NCI-H1092 treated with DMSO at 0.1 percent for 48 hours (cell line): ENCODE measurements at regions not wholly inside any gene's neighbourhood (a gene's known extent, or its start where the extent isn't known, plus 50 kb on each side); places are given as distances from the start of the nearest gene placed in this dataset.

ENCODE experiments used
- DNase-seq: peaks from one replicate; lab custom pipeline; 2025; lab: John Stamatoyannopoulos, UW

DNA sequence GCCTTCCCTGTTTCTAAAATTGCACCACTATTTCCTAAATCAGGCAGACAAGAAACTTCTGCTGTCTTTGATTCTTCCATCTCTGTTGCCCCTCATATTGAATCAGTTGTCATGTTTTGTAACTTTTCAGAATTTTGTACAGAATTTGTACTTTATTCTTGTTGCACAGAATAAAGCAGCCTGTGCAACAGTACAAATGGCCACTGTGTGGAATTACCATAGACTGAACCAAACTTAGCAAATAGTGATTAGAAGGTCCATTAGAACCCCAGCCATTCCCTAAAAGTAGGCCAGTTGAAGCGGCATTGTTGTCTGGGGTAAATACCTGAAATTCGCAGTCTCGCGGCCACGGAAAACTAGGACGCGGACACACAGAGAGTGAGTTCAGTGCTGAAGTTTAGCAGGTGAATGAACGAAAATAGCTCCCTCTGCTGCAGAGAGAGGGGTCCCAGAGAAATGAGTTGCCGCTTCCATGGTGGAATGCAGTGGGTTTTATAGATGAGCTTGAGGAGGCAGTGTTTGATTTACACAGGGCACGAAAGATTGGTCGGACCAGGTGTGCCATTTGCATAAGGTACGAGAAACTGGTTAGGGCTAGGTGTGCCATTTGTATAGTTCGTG lies 71.8 kb downstream of the C4orf33 start:
- DNase-seq: no peak

DNA sequence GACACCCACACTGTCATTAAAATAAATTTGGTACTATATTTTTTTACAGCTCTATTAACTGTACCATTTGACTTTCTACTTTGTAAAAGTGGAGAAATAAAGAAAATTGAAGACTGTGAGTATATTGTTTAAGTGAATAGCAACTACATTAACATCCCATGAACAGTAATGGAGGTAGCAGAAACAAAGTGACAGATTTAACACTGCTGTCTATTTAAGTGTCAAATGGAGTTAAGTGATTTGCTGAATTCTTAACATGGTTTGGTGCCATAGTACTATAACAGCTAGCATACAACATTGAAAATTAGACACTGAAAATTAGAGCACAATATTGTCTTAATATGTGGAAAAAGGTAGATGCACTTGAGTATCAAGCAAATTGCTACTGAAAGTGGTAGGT lies 76.2 kb downstream of the C4orf33 start:
- DNase-seq: no peak

DNA sequence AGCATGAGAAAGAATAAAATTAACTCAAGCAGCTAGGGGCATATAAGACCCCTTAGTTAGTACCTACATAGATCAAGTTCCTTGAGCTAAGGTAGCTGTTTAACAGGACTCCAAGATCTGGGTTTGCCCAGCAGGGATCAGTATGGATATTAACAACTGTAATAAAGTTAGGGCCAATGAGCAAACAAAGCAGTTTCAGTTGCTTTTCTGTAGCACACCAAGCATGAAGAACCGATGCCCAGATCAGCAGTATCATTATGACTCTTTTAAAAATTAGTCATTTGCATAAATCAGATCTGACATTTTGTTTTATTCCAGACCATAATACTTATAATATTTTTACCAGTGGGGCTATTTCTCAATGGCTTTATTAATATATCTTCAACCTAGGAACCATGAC lies 80.9 kb downstream of the C4orf33 start:
- DNase-seq: no peak

- no peak for DNase-seq
Measured at GRCh38 chr4:129179276-129179675, 83.3 kb downstream of the C4orf33 start.

DNA sequence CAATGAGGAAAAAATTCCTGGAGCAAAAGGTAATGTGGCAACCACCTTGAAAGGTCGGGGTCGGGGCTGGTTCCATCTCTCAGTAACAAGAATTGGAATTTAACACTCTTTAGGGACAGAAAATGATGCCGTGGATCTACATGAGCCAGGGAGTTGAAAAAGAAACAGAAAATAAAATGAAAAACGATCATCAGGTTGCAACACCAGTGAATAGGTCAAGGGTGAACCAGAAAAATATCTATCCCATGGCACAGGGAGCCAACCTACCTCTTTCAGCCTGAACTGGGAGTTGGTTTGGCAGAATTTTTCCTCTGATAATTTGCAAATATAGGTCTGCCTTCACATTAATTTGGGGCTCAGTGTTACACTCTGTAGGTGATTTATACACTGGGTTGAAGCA lies 93.7 kb downstream of the C4orf33 start:
- no peak for DNase-seq

DNA sequence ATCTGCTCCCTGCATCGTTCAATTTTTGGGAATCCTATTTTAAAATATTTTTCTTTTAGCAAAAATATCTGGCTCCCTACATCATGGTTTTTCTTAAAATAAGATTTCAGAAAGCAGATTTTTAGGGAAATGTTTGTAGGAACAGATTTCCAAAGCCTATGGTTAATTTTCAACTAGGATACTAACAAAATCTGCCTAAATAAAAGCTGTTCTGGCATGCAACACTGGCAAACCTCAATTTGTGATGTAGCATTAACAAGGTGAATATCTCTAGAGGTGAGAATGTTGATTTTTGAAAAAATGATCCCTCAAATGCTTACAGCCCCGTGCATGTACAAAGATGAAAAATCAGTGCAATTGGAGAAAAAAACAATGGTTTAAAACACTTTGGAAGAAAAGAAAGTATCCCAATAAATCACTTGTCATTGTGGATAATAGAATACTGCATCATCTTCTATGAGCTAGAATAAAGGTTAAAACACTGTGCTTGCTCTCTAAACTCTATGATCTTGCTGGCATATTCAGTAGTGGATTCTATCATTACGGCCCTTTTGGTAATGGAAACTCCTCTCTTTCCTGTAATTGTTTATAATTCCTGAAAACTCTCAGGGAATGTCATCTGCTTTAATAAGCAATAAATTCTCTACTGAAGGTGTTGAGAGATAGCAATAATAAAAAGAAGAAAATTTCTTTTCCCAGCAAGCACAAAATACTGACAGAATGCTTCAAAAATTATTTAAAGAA lies 97.6 kb downstream of the C4orf33 start:
- no peak for DNase-seq

- no peak for DNase-seq
Measured at GRCh38 chr4:129208481-129208880, 112.5 kb downstream of the C4orf33 start.

DNA sequence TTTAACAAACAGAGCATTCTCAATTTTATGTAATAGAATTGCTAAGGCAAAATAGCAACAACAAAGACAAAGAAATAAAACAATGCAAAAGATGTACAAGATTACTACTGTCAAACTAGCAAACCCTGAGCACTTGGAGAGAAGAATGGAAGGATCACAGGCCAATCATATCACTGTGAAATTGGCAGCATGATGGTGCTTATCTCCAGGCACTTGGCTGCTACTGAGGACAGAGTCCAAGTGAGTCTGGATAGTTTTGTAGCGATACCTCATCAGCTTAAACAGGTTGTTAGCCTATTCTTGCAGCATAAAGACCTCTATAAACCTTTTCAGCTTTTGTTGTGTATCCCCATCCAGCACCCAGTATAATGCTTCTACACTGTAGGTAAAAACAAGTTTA lies 117.7 kb downstream of the C4orf33 start:
- no peak for DNase-seq

GRCh38 chr4:129218360-129218759 lies 122.4 kb downstream of the C4orf33 start:
- DNase-seq: peak; percentile 69

GRCh38 chr4:129218897-129219296 lies 122.9 kb downstream of the C4orf33 start:
- no peak for DNase-seq

DNA sequence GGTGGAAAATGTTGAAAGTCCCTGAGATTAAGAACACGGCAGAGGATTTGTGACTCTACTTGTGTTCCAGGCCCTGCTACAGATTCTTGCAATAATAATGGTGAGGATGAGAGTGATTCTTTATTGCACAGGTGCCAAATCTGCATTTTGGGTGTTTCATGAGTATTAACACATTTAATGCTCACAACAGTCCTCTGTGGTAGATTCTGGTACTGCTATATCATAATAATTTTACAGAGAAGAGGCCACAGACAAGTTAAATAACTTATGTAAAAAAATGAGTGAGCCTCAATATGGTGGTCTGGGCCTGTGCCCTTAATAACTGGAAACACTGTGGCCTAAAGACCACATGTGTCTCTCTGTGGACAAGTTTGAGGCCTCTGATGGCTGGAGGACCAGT lies 124.3 kb downstream of the C4orf33 start:
- DNase-seq: no peak

GRCh38 chr4:129223945-129224344 lies 128.0 kb downstream of the C4orf33 start:
- no peak for DNase-seq

DNA sequence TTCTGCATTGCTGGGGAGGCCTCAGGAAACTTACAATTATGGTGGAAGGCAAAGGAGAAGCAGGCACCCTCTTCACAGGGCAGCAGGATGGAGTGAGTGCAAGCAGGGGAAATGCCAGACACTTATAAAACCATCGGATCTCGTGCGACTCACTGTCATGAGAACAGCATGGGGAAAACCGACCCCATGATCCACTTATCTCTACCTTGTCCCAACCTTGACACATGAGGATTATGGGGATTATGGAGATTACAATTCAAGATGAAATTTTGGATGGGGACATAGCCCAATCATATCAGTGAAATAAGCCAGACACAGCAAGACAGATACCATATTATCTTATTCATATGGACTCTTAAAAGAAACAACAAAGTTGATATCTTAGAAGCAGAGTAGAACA lies 134.9 kb downstream of the C4orf33 start:
- no peak for DNase-seq

GRCh38 chr4:129231945-129232588 lies 136.1 kb downstream of the C4orf33 start:
- DNase-seq: no peak

DNA sequence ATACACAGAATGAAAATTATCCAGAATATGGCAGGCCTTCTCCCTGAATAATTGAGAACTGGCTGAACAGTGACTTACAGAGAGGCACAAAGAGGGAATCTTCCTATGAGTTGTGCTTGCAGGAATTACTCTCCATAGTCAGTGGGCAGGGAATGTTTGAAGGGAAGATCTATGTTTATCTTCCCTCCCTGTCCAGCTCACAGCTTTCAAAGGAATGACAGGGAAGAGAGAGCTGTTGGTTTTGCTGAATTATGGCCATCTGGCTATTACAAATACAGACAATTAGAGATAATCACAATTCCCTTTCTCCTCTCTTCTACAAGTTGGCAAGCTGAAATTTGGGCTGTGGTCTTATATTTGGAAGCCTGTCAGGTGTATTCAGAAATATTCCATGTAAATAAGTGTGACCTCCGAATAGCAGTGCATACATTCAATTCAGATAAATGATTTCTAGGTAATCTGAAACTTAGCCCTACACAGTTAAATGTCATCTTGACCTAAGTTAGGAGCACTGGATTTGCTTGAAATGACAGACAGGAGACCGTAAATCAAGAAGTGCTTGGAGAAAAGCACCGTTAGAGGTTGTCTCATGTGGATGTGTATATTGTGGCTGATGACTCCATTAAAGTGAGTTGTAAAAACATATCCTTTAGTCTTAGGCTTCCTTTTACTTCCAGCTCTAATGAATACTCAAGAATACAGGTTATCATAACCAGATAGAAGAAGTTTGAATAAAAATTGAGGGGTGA lies 136.8 kb downstream of the C4orf33 start:
- DNase-seq: no peak

GRCh38 chr4:129233691-129234090 lies 137.7 kb downstream of the C4orf33 start:
- no peak for DNase-seq

- no peak for DNase-seq
Measured at GRCh38 chr4:129236351-129236750, 140.4 kb downstream of the C4orf33 start.

GRCh38 chr4:129239088-129239487 lies 143.1 kb downstream of the C4orf33 start:
- DNase-seq: no peak

GRCh38 chr4:129240816-129241215 lies 144.9 kb downstream of the C4orf33 start:
- peak; percentile 20 for DNase-seq

DNA sequence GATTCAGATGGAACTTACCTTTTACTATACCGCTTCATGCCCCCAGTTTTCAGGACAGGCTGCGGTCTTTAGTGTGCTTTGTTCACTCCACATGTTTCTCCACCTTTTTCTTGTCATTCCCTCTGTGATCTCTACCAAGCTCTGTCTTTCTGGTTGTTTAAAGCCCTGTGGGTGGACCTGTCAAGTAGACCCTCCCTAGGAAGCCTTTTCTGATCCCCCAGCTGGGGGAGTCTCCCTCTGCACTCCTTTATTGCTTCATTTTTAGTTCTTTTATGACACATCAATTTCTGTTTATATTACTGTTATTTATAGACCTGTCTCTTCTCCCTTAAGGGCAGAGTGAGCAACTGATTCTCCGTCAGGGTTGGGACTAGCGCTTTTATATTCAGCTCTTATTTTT lies 150.2 kb downstream of the C4orf33 start:
- DNase-seq: no peak

DNA sequence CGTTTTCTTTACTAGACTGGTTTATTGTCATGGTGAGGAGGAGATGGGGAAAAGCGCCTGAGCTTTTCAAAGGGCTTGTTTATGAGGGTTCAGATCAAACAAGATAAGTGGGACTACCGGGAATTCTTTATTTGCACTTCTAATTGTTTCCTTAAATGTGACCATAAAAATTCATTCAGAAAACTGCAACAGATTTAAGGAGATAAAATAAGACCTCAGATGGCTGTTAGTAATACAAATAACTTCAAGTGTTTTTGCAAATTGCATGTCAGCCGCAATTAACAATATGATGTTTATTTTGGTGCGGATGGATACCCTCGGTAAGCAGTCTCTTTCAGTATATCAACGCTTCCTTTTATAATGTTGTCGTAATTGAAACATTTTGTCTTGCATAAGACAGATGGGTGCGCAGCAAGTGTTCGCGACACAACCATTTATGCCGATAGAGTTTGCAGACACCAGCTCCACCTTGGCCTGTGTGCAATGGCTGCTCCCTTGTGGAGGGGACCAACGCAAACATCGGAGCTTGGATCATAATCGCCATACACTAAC lies 151.0 kb downstream of the C4orf33 start:
- DNase-seq: peak; percentile 97

DNA sequence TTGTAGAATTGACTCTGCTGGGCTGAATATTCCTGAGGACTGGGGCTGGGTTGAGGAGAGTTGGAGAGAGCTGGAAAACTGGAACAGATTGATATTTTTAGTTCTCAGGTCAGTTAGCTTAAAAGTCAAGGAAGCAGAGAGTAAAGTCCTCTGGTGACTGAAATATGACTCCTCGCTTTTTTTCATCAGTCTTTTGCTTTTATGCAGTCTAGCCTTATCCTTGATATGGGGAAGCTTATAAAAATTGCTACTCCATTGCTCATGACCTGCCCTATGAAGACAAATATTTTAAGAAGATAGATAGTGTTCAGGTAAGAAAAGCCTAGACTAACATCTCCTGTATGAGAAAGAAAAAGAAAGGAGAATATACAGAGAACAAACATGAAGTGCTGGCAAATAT lies 152.7 kb downstream of the C4orf33 start:
- no peak for DNase-seq
